HEK293 (cell line): ENCODE measurements at regions not wholly inside any gene's neighbourhood (a gene's known extent, or its start where the extent isn't known, plus 50 kb on each side); places are given as distances from the start of the nearest gene placed in this dataset.

ENCODE experiments used
- CTCF ChIA-PET: fragments of 350-600 bp; formaldehyde crosslinking; extraction: SDS; loops from one replicate; lab custom pipeline; 2021; ENCODE audit warnings: antibody characterized with exemption; lab: Yijun Ruan, JAX
- POLR2A ChIA-PET: fragments of 300-600 bp; formaldehyde crosslinking; extraction: SDS; loops from one replicate; lab custom pipeline; 2020; ENCODE audit warnings: antibody characterized with exemption, inconsistent platforms; lab: Yijun Ruan, JAX
- H3K27ac ChIP-seq: fragments of 200-500 bp; sonication (Bioruptor generic); 2 replicates; pipeline ENCODE4 v1.5.1; 2014; ENCODE audit warnings: low read depth, low read length, control low read depth, inconsistent platforms; ENCODE audit errors: extremely low read depth
- H3K36me3 ChIP-seq, 2 experiments: fragments of 200-500 bp in 1 of 2; sonication (Bioruptor generic) in 1 of 2; 1 replicate in 1 of 2; 2 replicates in 1 of 2; pipeline ENCODE4 v1.5.1; 2014 to 2017; ENCODE audit warnings: inconsistent platforms in 2 of 2, low read length in 2 of 2; ENCODE audit not compliant: control insufficient read depth in 2 of 2, insufficient read depth in 1 of 2
- H3K4me1 ChIP-seq: fragments of 200-500 bp; sonication (Bioruptor generic); 2 replicates; pipeline ENCODE4 v1.5.1; 2014; ENCODE audit warnings: mild to moderate bottlenecking, low read length, inconsistent platforms; ENCODE audit not compliant: control insufficient read depth, insufficient read depth
- H3K4me3 ChIP-seq: 2 replicates; pipeline ENCODE4 v1.5.1; 2011; ENCODE audit warnings: low read depth, mild to moderate bottlenecking, control low read depth, low read length, moderate library complexity
- H3K9me3 ChIP-seq: fragments of 200-500 bp; sonication (Bioruptor generic); 2 replicates; pipeline ENCODE4 v1.5.1; 2014; ENCODE audit warnings: low read depth, low read length, inconsistent platforms; ENCODE audit not compliant: control insufficient read depth, insufficient read depth
- PRDM4 ChIP-seq: fragments of 450-650 bp; formaldehyde crosslinking; IDR thresholded peaks from 2 replicates; pipeline ENCODE4 v1.5.1; 2017; ENCODE audit warnings: missing biosample characterization, missing genetic modification characterization
- REST ChIP-seq: fragments of 450-650 bp; formaldehyde crosslinking; IDR thresholded peaks from 2 replicates; pipeline ENCODE4 v1.5.1; 2016; ENCODE audit warnings: missing biosample characterization, missing genetic modification characterization
- SP2 ChIP-seq: fragments of 450-650 bp; formaldehyde crosslinking; IDR thresholded peaks from 2 replicates; pipeline ENCODE4 v1.5.1; 2016; ENCODE audit warnings: missing biosample characterization, missing genetic modification characterization
- WT1 ChIP-seq: fragments of 450-650 bp; formaldehyde crosslinking; IDR thresholded peaks from 2 replicates; pipeline ENCODE4 v1.5.1; 2016; ENCODE audit warnings: missing biosample characterization, missing genetic modification characterization
- ZNF112 ChIP-seq: fragments of 450-650 bp; formaldehyde crosslinking; IDR thresholded peaks from 2 replicates; pipeline ENCODE4 v1.5.0; 2017; ENCODE audit warnings: missing biosample characterization, missing genetic modification characterization
- ZNF114 ChIP-seq: fragments of 450-650 bp; formaldehyde crosslinking; IDR thresholded peaks from 2 replicates; pipeline ENCODE4 v1.5.0; 2017; ENCODE audit warnings: missing biosample characterization, missing genetic modification characterization
- ZNF16 ChIP-seq: fragments of 450-650 bp; formaldehyde crosslinking; IDR thresholded peaks from 2 replicates; pipeline ENCODE4 v1.5.1; 2016; ENCODE audit warnings: low read depth, missing biosample characterization, missing genetic modification characterization
- ZNF354C ChIP-seq: fragments of 450-650 bp; formaldehyde crosslinking; IDR thresholded peaks from 2 replicates; pipeline ENCODE4 v1.5.1; 2016; ENCODE audit warnings: missing biosample characterization, missing genetic modification characterization, low read depth, borderline replicate concordance
- ZNF394 ChIP-seq: fragments of 450-650 bp; formaldehyde crosslinking; IDR thresholded peaks from 2 replicates; pipeline ENCODE4 v1.5.1; 2016; ENCODE audit warnings: missing biosample characterization, missing genetic modification characterization, mild to moderate bottlenecking, moderate library complexity, borderline replicate concordance
- ZNF404 ChIP-seq: fragments of 450-650 bp; formaldehyde crosslinking; IDR thresholded peaks from 2 replicates; pipeline ENCODE4 v1.5.1; 2017; ENCODE audit warnings: missing biosample characterization, missing genetic modification characterization
- ZNF561 ChIP-seq: fragments of 450-650 bp; IDR thresholded peaks from 2 replicates; pipeline ENCODE4 v1.5.1; 2018; ENCODE audit warnings: missing biosample characterization, missing genetic modification characterization, borderline replicate concordance
- ZNF664 ChIP-seq: fragments of 450-650 bp; formaldehyde crosslinking; IDR thresholded peaks from 2 replicates; pipeline ENCODE4 v1.5.1; 2016; ENCODE audit warnings: missing biosample characterization, missing genetic modification characterization
- ZNF791 ChIP-seq: fragments of 450-650 bp; formaldehyde crosslinking; IDR thresholded peaks from 2 replicates; pipeline ENCODE4 v1.5.1; 2016; ENCODE audit warnings: missing biosample characterization, missing genetic modification characterization
- TF ChIP-seq, protein P1 (sequence below): fragments of 450-650 bp; formaldehyde crosslinking; IDR thresholded peaks from 2 replicates; pipeline ENCODE4 v1.5.1; 2016; ENCODE audit warnings: missing biosample characterization, missing genetic modification characterization

- Histone ChIP-seq H3K4me3 (no peak overlapping the region), H3K4me1 (no peaks in the 10 kb centered on the region), H3K9me3 (no peaks in the 10 kb centered on the region), H3K36me3 (no peaks in the 10 kb centered on the region), H3K27ac (no peak overlapping the region)
- CTCF ChIA-PET = no interaction called here
- peak; percentile 58 for TF ChIP-seq REST
- TF ChIP-seq ZNF16 (tag by site-specific recombination) = no peak
- POLR2A ChIA-PET = no interaction called here
These were observed 171.9 kb upstream of the SULF2 start for GRCh38 chr20:47957135-47957534.

GRCh38 chr20:47956268-47956995 is 171.2 kb upstream of the SULF2 start:
- TF ChIP-seq ZNF394 (tag by site-specific recombination) (no peak), ZNF561 (tag by site-specific recombination) (no peak), ZNF664 (tag by site-specific recombination) (no peak)
- no peaks in the 10 kb centered on the region for H3K9me3 ChIP-seq
- no peak overlapping the region for H3K4me3 ChIP-seq
- no peaks in the 10 kb centered on the region for H3K4me1 ChIP-seq
- H3K36me3 ChIP-seq = no peaks in the 10 kb centered on the region
- no peak overlapping the region for H3K27ac ChIP-seq
- POLR2A ChIA-PET = no interaction called here
- CTCF ChIA-PET = no interaction called here

DNA sequence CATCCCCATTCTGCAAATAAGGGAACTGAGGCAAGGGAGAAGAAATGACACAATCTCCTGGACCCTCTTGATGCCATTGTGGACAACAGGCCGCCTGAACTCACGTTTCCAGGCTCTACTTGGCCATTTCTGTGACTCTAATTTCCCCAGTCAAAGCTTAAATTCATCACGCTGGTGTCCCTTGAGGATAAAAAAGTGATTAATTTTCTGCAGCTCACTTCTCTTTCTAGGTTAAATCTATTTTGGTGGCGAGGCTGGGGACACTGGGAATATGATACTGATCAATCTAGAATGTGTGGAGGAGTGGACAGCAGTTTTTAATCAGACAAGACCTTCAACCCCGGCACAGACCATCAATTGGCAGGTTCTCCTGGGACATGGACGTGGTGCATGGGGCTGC is 168.2 kb upstream of the SULF2 start:
- H3K4me1 ChIP-seq = no peaks in the 10 kb centered on the region
- H3K36me3 ChIP-seq = no peaks in the 10 kb centered on the region
- TF ChIP-seq PRDM4 (tag by site-specific recombination) (no peak), ZNF16 (tag by site-specific recombination) (no peak), WT1 (tag by site-specific recombination) (no peak), ZNF791 (no peak), ZNF112 (tag by site-specific recombination) (no peak), ZNF114 (tag by site-specific recombination) (no peak), ZNF404 (tag by site-specific recombination) (no peak), ZNF354C (tag by site-specific recombination) (no peak), SP2 (no peak)
- TF ChIP-seq, protein P1, sequence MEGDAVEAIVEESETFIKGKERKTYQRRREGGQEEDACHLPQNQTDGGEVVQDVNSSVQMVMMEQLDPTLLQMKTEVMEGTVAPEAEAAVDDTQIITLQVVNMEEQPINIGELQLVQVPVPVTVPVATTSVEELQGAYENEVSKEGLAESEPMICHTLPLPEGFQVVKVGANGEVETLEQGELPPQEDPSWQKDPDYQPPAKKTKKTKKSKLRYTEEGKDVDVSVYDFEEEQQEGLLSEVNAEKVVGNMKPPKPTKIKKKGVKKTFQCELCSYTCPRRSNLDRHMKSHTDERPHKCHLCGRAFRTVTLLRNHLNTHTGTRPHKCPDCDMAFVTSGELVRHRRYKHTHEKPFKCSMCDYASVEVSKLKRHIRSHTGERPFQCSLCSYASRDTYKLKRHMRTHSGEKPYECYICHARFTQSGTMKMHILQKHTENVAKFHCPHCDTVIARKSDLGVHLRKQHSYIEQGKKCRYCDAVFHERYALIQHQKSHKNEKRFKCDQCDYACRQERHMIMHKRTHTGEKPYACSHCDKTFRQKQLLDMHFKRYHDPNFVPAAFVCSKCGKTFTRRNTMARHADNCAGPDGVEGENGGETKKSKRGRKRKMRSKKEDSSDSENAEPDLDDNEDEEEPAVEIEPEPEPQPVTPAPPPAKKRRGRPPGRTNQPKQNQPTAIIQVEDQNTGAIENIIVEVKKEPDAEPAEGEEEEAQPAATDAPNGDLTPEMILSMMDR (tag by site-specific recombination) = no peak
- POLR2A ChIA-PET = no interaction called here
- H3K27ac ChIP-seq = no peak overlapping the region
- H3K9me3 ChIP-seq = no peaks in the 10 kb centered on the region
- H3K4me3 ChIP-seq = no peak overlapping the region
- CTCF ChIA-PET = no interaction called here
